ENCODE measurements at regions not wholly inside any gene's neighbourhood (a gene's known extent, or its start where the extent isn't known, plus 50 kb on each side); places are given as distances from the start of the nearest gene placed in this dataset.

DNA sequence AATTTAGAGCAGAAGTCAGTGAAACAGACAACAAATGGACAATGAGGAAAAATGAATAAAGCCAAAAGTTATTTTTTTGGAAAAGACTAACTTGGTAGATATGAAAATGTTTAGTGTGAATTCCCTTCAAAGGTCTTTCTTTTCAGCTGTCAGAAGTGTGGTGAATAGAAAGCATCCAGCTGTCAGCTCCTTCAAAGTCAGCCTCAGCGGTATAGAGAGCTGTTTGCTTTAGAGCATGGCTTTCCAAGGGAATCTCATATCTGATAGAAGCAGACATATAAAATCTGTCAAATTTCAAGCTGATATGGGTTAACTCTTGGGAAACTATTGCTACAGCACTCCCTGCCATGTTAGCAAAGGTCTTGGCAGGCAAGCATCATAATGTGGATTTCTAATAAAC lies 309.3 kb downstream of the CASP12 start:
- ATAC-seq, result no peak

DNA sequence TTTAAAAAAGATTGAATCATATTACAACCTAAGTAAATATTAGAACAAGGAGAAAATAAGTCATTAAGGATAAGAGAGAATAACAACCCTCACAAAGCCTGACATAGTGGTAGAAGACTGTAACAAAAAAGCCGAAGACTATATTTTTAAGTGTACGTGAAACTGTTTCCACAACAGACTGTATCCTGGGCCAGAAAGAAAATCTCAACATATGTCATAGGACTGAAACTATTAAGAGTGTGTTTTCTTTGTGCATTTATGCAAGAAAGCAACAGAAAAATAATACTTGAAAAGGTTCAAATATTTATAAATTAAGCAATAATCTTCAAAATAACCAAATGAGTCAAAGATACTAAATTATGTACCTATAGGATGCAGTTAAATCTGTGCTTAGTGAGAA lies 309.8 kb downstream of the CASP12 start:
- no peak for ATAC-seq

DNA sequence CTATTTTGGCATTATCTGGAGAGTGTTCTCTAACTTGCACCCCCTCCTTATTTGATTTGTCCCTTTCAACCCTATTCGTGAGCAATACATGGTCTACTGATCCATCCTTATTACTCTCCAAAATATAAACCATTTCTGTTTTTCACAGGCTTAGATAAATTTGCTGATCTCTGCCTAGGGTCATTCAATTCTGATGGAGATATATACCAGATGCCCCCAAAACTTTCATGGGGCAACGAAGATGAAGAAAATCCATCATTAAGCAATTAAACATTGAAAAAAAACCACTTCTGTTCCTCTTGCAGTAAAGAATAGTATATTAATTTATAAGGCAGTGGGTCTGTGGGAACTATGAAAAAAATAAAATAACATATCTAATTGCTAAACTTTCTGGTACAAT lies 313.4 kb downstream of the CASP12 start:
- ATAC-seq, result no peak

DNA sequence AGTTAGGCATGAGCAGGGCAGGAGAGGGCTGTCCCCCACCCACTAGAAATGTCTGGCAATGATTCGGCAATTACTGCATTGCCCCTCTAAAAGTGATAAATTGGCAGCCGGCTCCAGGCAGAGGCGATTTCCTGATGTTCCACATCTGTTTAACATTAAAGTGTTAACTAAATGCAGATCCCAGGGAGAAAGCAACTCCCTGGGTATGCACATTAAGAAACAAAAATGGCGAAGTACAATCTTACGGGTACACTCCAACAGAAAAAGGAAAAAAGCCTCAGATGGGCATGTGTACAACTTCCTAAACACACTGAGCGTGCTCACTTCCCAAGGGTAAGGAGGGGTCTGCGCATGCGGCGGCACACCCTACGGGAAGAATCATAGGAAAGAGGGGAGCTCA lies 314.4 kb downstream of the CASP12 start:
- no peak for ATAC-seq

DNA sequence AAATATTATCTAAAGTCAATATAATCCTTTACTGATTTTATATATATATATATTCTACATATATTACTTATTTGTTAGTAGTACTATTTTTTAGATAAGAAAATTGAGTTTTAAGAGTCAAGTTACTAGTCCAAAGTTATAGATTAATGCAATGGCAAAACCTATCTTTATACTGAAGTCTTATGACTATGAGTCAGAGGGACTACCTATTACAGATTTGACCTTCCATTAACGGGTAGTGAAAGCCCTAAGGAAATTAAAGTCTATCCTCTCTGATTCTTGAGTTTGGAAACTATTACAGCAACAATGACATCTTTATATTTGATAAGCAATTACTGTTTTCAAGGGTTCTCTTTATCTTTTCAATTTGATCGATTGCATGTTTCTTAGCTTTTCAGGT lies 315.8 kb downstream of the CASP12 start:
- ATAC-seq, result no peak

DNA sequence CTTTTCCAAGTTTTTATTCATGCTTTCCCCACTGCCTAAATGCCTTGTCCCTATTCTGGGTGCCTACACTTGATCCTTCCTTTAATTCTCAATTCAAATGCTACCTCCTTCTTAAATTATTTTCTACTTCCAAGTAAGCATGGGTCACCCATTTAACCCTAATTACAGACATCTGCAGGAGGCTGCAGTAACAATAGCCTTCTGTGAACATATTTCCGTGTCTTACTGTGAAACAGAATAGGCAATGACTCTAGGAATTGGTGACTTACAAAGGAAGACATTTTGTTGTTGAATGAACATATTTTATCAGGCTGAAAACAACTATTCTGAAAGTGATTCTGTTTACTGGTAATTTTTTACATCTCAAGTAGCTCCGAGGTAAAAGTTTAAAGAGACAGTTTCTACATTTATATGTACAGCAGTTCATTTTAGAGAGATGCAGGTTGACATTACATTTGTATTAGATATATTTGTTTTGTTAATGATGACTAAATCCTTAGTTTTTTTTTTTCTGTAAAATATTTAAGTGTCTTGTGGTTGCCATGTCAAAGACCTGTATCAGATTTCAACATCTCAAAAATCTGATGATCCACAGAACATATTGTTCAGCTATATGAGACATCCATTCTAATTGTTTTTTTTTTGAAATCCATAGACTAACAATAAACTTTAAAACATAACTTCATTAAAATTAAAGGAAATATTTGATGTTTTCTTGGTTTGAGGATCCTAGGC lies 316.8 kb downstream of the CASP12 start:
- no peak for ATAC-seq

DNA sequence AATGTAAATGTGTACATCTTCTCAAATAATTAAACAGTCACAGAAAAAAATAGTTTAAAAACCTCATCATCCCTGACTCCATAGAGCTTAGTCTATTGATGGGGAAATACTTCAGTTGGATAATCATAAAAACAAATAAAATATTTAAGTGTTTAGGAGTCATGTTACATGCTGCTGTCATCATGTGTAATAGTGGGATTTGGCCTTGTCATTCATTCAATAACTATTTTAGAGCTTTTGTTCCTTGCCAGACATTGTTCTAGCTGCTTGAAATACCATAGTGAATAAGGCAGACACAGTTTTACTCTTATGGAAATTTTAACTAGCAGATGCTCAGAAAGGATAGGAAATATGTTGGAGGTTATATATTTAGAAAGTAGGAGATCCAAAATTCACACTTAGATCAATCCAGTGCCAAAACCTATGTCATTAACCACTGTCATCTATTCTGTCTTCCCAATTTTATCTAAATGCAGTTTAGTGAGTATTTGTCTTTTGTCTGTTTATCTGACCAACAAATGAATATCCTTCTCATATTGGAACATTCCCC lies 324.7 kb downstream of the CASP12 start:
- ATAC-seq, result no peak

DNA sequence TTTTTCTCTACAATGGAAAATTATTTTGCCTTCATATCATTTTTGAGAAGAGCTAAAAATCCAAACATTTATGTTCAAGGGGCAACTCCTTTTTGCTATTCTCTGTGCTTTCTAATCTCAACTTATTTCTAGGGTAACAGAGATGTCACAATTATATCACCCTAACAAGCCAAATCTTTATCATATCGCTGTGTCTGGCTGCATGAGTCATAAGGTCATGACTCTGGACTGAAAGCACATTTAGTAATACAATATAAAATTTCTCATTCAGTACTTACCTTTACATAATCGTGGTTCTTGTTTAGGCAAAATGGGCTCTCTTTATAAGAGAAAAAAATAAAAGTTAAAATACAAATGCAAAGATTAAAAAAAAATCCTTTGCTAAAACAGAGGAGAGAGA lies 326.0 kb downstream of the CASP12 start:
- no peak for ATAC-seq

DNA sequence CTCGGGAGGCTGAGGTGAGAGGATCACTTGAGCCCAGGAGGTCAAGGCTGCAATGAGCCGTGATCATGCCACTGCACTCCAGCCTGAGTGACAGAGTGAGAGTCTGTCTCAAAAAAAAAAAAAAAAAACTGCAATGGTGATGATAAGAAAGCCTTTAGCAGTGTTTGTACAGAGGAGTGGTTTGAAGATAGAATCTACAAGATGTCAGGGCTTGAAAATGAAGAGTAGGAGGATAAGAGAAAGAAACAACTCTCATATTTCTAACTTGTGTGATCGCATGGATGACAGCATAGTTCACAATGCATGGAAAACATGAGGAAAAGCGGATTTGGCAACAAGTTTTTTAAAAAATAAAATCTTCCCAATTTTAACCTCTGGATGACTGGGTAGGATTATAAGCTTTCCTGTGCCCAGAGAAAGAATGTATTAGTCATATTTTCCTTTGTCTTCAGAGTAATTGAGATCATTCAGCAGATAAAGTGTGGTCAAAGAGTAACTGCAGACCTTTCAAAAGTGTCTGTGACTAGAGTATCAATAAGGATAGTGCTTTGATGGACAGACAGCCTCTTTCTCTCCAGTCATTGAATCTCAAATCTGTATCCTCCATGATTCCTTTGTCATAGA lies 328.1 kb downstream of the CASP12 start:
- ATAC-seq, result no peak

DNA sequence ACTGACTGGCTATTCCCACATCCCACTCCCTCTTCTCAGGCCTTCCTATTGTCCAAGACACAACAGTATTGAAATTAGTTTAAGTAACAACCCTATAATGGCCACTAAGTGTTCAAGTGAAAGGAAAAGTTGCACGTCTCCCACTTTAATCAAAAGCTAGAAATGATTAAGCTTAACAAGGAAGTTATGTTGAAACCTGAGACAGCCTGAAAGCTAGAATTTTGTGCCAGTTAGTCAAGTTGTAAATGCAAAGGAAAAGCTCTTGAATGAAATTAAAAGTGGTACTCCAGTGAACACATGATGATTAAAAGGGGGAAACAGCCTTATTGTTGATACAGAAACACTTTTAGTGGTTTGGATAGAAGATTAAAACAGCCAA lies 332.7 kb downstream of the CASP12 start:
- ATAC-seq, result no peak

DNA sequence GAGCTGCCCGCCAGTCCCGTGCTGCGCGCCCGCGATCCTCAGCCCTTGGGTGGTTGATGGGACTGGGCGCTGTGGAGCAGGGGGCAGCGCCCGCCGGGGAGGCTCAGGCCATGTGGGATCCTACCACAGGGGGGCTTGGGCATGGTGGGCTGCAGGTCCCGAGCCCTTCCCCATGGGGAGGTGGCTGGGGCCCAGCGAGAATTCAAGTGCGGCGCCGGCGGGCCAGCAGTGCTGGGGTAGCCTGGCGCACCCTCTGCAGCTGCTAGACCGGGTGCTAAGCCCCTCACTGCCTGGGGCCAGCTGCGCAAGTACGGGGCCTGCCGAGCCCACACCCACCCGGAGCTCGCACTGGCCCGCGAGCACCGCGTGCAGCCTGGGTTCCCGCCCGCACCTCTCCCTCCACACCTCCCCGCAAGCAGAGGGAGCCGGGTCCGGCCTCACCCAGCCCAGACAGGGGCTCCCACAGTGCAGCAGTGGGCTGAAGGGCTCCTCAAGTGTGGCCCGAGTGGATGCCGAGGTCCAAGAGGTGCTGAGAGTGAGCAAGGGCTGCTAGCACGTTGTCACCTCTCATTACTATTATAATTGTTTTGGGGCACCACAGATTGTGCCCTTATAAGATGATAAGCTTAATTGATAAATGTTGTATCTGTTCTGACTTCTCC lies 333.2 kb downstream of the CASP12 start:
- ATAC-seq, result peak; percentile 8

DNA sequence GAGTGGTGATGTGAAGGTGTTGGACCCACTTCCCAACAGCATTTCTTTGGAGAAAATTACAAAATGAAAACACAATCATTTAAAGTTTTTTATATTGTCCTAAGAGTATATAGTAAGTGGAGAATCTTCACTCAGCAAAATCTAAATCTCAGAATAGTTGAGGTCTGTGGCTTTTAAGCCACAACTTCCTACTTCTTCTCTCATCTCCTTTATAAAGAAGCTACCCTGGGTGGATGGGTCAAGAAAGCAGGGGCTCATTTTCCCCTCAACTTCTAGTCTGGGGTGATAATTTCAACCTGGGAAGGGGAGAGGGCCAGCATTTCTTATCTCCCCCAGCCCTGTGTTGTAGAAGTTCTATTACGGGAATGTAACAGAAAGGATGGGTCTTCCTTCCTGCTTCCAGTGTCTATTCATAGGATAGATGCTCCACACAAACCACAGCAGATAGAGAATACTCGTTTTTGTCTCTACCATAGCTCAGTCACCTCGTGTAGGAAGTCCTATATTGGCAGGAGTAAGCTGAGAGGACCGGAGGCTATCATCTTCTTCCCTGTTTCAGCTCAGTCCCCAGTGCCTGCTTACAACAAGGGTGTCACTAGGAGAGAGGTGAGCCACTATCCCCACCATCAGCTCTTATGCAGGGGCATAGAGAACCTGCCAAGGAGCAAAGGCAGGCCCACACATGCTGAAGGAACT lies 341.5 kb downstream of the CASP12 start:
- ATAC-seq, result no peak

DNA sequence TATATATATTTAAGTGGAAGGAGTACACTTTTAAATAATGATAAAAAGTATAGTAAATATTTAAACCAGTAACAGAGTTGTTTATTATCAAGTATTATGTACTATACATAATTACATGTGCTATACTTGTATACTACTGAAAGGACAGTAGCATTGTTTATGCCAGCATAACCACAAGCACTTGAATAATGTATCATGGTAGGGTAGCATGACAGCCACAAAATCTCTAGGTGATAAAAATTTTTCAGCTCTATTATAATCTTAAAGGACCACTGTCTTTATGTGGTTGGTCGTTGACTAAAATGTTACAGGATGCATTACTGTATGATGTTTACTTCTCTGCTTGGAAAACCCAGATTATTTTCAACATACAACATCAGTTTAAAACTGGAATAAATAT lies 349.2 kb downstream of the CASP12 start:
- no peak for ATAC-seq

DNA sequence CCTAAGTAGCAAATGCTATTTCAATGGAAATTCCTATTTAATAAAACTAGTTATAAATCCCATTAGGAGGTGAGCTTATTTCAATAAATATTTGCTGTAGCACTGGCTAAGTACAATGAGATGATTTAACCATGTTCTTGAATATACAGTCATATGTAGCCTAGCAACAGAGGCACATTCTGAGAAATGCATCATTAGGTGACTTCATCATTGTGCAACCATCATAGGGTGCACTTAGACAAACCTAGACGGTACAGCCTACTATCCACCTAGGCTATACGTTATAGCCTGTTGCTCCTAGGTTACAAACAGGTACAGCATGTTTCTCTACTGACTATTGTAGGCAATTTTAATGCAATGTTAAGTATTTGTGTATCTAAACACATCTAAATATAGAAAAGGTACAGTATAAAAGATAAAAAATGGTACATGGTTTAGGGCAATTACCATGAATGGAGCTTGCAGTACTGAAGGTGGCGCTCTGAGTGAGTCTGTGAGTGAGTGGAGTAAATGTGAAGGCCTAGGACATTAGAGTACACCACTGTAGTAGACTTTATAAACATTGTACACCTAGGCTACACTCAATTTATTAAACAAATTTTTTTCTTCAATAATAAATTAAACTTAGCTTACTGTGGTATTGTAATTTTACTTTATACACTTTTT lies 350.1 kb downstream of the CASP12 start:
- peak; percentile 83 for ATAC-seq

DNA sequence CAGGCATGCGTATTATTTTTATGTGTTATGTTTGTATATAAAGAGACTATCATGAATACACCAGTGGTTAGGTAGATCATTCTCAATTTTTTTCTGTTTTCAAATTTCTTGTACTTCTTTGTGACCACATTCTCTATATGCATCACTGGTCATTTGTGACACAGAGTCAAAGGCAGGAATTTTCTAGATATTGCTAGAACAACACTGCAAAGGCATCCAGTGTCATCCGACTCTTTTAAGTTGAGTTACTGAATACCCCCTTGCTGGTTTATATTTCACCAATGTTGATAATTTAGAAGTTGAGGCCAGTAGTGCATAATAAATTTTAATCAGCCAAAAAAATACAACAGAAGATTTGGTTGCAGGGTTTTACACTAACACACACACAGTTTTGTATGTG lies 351.8 kb downstream of the CASP12 start:
- no peak for ATAC-seq

DNA sequence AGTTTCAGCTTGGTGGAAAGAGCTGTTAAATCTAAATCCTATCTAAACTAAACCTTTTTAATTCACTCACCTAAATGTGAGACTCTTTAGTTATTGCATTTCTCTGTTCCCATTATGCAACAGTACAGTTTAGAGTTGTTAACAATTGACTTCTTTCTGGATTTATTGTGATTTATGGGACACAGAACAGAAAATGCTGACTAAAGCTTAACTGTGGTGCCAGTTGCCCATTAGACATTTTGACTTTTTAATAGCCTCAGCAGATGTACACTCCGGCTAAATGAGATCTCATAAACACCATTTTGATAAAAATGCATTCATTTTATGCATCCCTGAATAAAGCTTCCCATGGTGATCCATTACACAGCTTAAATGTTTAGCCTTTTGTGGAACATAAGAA lies 356.6 kb downstream of the CASP12 start:
- ATAC-seq, result no peak

DNA sequence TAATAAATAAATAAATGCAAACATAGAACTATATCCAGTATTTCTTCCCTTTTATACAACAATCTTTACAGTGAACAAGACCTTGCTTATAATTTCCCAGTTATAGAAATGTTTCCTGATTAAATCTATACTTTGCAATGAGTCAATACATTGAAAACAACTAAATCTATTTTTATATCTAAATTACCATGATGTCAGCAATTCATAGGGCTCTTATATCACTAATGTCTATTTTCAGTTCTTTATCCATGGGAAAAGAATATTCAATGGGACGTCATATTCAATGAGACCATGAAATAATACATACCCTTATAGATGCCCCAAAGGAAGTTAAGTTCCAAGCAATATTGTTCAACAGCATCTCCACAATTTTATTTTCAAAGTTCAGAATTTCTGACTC lies 359.9 kb downstream of the CASP12 start:
- ATAC-seq, result no peak

DNA sequence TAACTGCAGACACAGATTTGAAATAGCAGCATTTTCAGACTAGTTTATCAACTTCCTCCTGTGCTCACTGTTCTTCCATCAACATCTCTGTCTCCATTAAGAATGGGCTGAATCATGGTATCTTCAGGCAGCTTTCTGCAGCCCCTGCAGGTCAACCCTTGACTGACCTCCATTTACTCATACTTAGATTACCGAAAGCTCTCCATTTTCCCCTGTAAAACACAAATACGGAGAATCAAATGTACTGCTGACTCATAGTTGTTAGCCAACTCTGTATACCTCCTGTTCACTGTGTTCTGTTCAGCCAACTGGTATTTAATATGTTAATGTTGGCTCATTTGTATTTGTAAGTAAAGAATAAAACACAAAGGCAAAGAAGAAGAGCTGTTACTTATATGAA lies 364.0 kb downstream of the CASP12 start:
- no peak for ATAC-seq

DNA sequence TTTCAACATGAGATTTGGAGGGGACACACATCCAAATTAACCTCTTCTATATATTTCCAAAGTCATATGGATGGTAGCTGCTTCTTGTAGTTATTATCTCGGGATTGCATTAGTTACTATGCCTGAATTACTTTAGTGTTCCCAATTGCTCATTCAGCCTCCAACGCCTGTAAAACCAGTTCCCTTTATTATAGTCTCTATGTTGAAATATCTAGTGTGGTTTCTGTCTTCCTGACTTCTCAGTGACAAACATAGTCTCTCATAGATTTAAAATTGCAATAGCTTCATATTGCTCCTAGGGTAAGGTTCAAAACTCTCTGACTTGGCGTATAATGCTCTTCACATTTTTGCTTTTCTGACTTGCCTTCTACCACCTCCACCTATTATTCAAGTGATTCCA lies 366.4 kb downstream of the CASP12 start:
- ATAC-seq, result peak; percentile 82

DNA sequence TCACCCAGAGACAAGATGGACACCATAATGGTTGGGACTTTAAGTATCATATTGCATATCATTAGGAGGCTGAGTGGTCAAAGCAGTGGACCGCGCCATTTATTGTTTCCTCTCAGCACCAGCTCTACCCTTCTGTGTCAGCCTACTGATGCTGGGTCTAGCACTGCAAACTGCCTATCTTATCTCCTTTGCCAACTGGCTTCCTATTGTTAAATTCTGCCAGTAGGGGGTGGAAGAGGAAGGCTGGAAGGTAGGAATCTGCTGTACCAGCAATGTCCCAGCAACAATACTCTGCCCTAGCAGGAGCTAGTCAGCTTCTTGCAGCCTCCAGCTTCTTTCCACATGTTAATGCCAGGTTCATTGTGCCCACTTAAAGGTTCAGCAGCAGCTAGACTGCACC lies 367.1 kb upstream of the PDGFD start:
- ATAC-seq, result peak; percentile 65

DNA sequence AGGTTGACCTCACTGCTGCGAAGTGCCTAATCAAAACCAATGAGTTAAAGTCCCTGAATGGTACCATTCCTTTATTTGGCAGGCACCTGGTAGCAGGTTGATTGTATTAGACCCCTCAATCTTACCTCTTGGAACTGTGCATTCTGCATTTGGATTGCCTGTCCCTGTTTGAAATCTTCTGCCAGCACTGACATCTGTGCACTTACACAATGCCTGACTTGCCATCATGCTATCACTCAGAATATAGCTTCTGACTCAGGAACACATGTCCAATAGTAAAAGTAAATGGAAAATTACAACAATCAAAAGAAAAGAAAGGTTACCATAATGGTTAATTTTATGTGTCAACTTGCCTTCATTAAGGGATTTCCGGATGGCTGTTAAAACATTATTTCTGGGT lies 366.0 kb upstream of the PDGFD start:
- no peak for ATAC-seq

DNA sequence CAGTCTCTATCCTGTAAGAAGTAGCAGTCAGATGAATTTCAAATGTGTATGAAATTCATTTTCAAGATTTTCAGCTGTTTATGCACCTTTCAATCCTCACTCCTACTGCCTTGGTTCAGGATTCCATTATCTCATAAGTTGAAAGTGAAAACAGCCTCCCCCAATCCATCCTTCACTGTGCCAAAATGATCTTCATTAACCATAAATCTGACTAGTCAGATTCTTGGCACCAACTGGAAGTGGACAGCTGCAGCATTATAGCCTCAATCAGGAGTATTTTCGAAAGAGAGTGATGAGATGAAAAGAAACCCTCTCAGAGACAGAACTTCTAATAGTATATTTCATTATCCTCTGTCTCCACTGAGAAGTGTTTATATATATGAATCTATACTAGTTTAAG lies 365.3 kb upstream of the PDGFD start:
- ATAC-seq, result no peak

DNA sequence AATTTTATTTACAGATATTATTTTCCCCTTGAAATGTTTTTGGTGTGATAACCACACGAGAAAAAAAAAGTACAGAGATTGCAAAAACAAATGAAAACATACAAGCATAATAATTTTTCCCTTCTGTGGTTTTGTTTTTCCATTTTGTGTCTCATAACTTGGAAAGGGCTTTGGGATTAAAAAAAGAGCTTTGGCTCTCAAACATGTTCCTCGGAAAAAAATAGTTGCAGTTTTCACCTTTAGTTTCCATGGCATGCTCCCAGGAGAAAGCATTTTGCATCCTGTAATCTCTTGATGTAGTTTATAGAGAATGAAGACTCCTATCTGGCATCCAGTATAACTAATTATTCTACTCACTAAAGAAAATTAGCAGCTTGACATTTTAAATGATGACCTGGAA lies 362.1 kb upstream of the PDGFD start:
- no peak for ATAC-seq
